Ovary (tissue), 3 donors: ENCODE measurements at regions not wholly inside any gene's neighbourhood (a gene's known extent, or its start where the extent isn't known, plus 50 kb on each side); places are given as distances from the start of the nearest gene placed in this dataset.

ENCODE experiments used
- CTCF ChIP-seq, 3 donors: fragments of 450-650 bp in 2 of 3; fragments of 200-600 bp in 1 of 3; IDR thresholded peaks; one replicate each; pipeline versions ENCODE4 v1.5.1 to v1.8.0; 2016 to 2022; ENCODE audit warnings: antibody characterized with exemption in 3 of 3, mild to moderate bottlenecking in 1 of 3
- EP300 ChIP-seq: sonication (generic); formaldehyde crosslinking; IDR thresholded peaks from one replicate; pipeline ENCODE4 v1.6.1; 2017; ENCODE audit warnings: antibody characterized with exemption
- POLR2A ChIP-seq: fragments of 450-650 bp; IDR thresholded peaks from one replicate; pipeline ENCODE4 v1.6.1; 2017; ENCODE audit warnings: antibody characterized with exemption, mild to moderate bottlenecking, moderate library complexity
- donor health status: DM: no; HTN: no; CAD: no.

GRCh38 chr12:90368081-90368480 is 586.9 kb downstream of the CCER1 start:
- TF ChIP-seq CTCF (IDR thresholded peaks at IDR 0.05) (no peak), POLR2A (no peak), EP300 (no peak)
